ENCODE measurements at regions not wholly inside any gene's neighbourhood (a gene's known extent, or its start where the extent isn't known, plus 50 kb on each side); places are given as distances from the start of the nearest gene placed in this dataset.

DNA sequence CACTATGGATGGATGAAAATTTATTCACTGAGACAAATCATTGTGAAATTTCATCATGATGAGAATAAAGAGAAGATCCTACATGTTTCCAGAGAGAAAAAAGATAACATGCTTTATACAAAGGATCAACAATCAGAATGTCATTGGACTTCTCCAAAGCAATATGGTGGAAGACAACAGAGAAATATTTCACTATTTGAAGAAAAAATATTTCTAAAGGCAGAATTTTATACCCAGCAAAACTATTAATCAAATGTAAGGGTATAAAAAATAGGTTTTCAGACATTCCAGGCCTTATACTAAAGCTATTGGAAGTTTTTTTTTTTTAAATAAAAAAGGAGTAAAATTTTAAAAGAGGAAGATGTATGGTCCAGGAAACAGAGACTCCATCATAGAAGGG lies 100.6 kb upstream of the OLIG2 start:
- TF ChIP-seq TCF7L2 (IDR thresholded peaks at IDR 0.05; ENCODE audit: borderline replicate concordance, extremely low read depth, insufficient read depth, insufficient read length) (no peak), ZFX (IDR thresholded peaks at IDR 0.05) (no peak), ZNF274 (IDR thresholded peaks at IDR 0.05; ENCODE audit: low read depth, low read length) (no peak), EGR1 (IDR thresholded peaks at IDR 0.05; ENCODE audit: low read depth) (no peak), ELF1 (IDR thresholded peaks at IDR 0.05; ENCODE audit: borderline replicate concordance, low read depth) (no peak), SRF (IDR thresholded peaks at IDR 0.05; ENCODE audit: low read depth) (no peak), POLR2AphosphoS5 (IDR thresholded peaks at IDR 0.05; ENCODE audit: low read depth, low read length) (no peak), CEBPB (IDR thresholded peaks at IDR 0.05; ENCODE audit: low read depth) (no peak), EZH2phosphoT487 (IDR thresholded peaks at IDR 0.05; ENCODE audit: borderline replicate concordance) (no peak)
- Histone ChIP-seq H3K27me3 (ENCODE audit: insufficient read depth, low read length) (no peaks in the 10 kb centered on the region), H3K4me2 (ENCODE audit: low read length) (no peak overlapping the region), H3K4me3 (replicated peaks in 1 of 2; ENCODE audit: low read depth in 1 of 2, low read length in 2 of 2) (no peak overlapping the region), H3K36me3 (ENCODE audit: control insufficient read depth in 1 of 2, insufficient read depth in 2 of 2, low read length in 2 of 2) (no peaks in the 10 kb centered on the region), H3K9ac (ENCODE audit: low read length) (no peak overlapping the region), H3K27ac (ENCODE audit: low read depth, low read length) (no peak overlapping the region), H3K79me2 (ENCODE audit: insufficient read depth, low read length) (no peaks in the 10 kb centered on the region), H3K9me2 (ENCODE audit: insufficient read depth) (no peaks in the 10 kb centered on the region), H3K4me1 (ENCODE audit: control insufficient read depth in 1 of 2, insufficient read depth in 2 of 2, low read length in 2 of 2) (no peaks in the 10 kb centered on the region), H3K9me3 (ENCODE audit: control insufficient read depth in 1 of 2, insufficient read depth in 1 of 2, low read depth in 1 of 2, low read length in 2 of 2) (peaks cover 0 to 6% of the 10 kb centered on the region in 2 experiments; a peak in 3 of 4 replicates), H4K20me1 (ENCODE audit: insufficient read depth) (no peaks in the 10 kb centered on the region), H2AFZ (ENCODE audit: low read depth, low read length, poor library complexity, severe bottlenecking) (no peak overlapping the region)
- ATAC-seq (no peak), DNase-seq (ENCODE audit: low read depth, low spot score) (no peak)
- BruUV-seq (replicated peaks), result no TSS peak
- RAD21 ChIA-PET (ENCODE audit: low non-redundant PET in 1 of 2, low total read pairs in 2 of 2, uncharacterized antibody in 2 of 2, unreplicated experiment in 2 of 2), result no interaction called here
- intact Hi-C loops (cut with micrococcal nuclease), result no loop called here
- CTCF ChIA-PET, result interaction anchor here (1.0 kb wide), 1 partner anchor 13 kb away, joined by 5 read pairs; no protein-coding TSS in a partner anchor
- POLR2A ChIA-PET, result no interaction called here

DNA sequence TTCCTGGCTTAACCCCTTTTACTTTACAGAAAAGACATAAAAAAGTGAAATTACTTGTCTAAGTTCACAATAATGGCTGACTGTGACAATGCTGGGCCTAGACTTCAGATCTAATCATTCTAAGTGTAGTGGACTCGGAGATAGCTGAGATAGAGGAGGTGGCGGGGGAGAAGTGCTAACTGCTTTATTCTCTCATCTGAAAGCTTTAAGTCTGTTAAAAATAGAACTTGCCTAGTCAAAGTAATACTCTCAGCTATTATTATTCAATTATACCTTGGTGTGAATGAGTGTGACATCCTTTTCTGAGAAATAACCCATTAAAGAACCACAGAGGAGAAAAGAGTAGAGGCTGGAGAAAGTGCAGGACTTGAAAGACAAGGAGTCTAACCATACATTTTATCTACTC lies 96.1 kb upstream of the OLIG2 start:
- H3K79me2 ChIP-seq (ENCODE audit: insufficient read depth, low read length), result no peaks in the 10 kb centered on the region
- ATAC-seq, result no peak
- H3K4me2 ChIP-seq (ENCODE audit: low read length), result no peak overlapping the region
- H3K4me1 ChIP-seq (ENCODE audit: control insufficient read depth in 1 of 2, insufficient read depth in 2 of 2, low read length in 2 of 2), result no peaks in the 10 kb centered on the region
- no peaks in the 10 kb centered on the region for H3K36me3 ChIP-seq (ENCODE audit: control insufficient read depth in 1 of 2, insufficient read depth in 2 of 2, low read length in 2 of 2)
- no peak for DNase-seq (ENCODE audit: low read depth, low spot score)
- TF ChIP-seq, protein P1, sequence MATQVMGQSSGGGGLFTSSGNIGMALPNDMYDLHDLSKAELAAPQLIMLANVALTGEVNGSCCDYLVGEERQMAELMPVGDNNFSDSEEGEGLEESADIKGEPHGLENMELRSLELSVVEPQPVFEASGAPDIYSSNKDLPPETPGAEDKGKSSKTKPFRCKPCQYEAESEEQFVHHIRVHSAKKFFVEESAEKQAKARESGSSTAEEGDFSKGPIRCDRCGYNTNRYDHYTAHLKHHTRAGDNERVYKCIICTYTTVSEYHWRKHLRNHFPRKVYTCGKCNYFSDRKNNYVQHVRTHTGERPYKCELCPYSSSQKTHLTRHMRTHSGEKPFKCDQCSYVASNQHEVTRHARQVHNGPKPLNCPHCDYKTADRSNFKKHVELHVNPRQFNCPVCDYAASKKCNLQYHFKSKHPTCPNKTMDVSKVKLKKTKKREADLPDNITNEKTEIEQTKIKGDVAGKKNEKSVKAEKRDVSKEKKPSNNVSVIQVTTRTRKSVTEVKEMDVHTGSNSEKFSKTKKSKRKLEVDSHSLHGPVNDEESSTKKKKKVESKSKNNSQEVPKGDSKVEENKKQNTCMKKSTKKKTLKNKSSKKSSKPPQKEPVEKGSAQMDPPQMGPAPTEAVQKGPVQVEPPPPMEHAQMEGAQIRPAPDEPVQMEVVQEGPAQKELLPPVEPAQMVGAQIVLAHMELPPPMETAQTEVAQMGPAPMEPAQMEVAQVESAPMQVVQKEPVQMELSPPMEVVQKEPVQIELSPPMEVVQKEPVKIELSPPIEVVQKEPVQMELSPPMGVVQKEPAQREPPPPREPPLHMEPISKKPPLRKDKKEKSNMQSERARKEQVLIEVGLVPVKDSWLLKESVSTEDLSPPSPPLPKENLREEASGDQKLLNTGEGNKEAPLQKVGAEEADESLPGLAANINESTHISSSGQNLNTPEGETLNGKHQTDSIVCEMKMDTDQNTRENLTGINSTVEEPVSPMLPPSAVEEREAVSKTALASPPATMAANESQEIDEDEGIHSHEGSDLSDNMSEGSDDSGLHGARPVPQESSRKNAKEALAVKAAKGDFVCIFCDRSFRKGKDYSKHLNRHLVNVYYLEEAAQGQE (IDR thresholded peaks at IDR 0.05; ENCODE audit: low read depth), result no peak
- TF ChIP-seq SRF (IDR thresholded peaks at IDR 0.05; ENCODE audit: low read depth), result no peak
- H4K20me1 ChIP-seq (ENCODE audit: insufficient read depth), result no peaks in the 10 kb centered on the region
- ChIA-PET POLR2A (no interaction called here), RAD21 (ENCODE audit: low non-redundant PET in 1 of 2, low total read pairs in 2 of 2, uncharacterized antibody in 2 of 2, unreplicated experiment in 2 of 2) (no interaction called here), CTCF (interaction anchor here (3.2 kb wide), 1 partner anchor 11 kb away, joined by 18 read pairs; no protein-coding TSS in a partner anchor)
- peaks cover 0 to 4% of the 10 kb centered on the region in 2 experiments; a peak in 2 of 4 replicates for H3K9me3 ChIP-seq (ENCODE audit: control insufficient read depth in 1 of 2, insufficient read depth in 1 of 2, low read depth in 1 of 2, low read length in 2 of 2)
- H3K27ac ChIP-seq (ENCODE audit: low read depth, low read length), result no peak overlapping the region
- no peak overlapping the region for H3K9ac ChIP-seq (ENCODE audit: low read length)
- H2AFZ ChIP-seq (ENCODE audit: low read depth, low read length, poor library complexity, severe bottlenecking), result no peak overlapping the region
- BruUV-seq (replicated peaks), result no TSS peak
- H3K4me3 ChIP-seq (replicated peaks in 1 of 2; ENCODE audit: low read depth in 1 of 2, low read length in 2 of 2), result no peak overlapping the region
- intact Hi-C loops (cut with micrococcal nuclease), result no loop called here
- no peaks in the 10 kb centered on the region for H3K9me2 ChIP-seq (ENCODE audit: insufficient read depth)
- H3K27me3 ChIP-seq (ENCODE audit: insufficient read depth, low read length), result no peaks in the 10 kb centered on the region

Measured in HCT116 (cell line).